Activated naive CD8-positive, alpha-beta T cell treated with anti-CD3 and anti-CD28 coated beads, Interleukin-2, amount 50 U/mL, for 24 hours (primary cell): ENCODE measurements at regions not wholly inside any gene's neighbourhood (a gene's known extent, or its start where the extent isn't known, plus 50 kb on each side); places are given as distances from the start of the nearest gene placed in this dataset.

Experiments used
- ATAC-seq: fragments of 150-1000 bp; cut with Tn5 transposase; one replicate; pipeline ENCODE4 v1.10.0; 2021
- DNase-seq: peaks from one replicate; pipeline ENCODE4 v3.0.0; 2021
- H3K27ac Mint-ChIP-seq: one replicate; pipeline ENCODE4 v1.8.0; 2021; ENCODE audit warnings: mild to moderate bottlenecking, mixed read lengths
- H3K27me3 Mint-ChIP-seq: one replicate; pipeline ENCODE4 v1.8.0; 2021; ENCODE audit warnings: mixed read lengths
- H3K36me3 Mint-ChIP-seq: one replicate; pipeline ENCODE4 v1.8.0; 2021; ENCODE audit warnings: low read depth, mixed read lengths
- H3K4me1 Mint-ChIP-seq: one replicate; pipeline ENCODE4 v1.8.0; 2021; ENCODE audit warnings: mixed read lengths
- H3K4me3 Mint-ChIP-seq: one replicate; pipeline ENCODE4 v1.8.0; 2021; ENCODE audit warnings: mild to moderate bottlenecking, moderate library complexity, mixed read lengths
- H3K9me3 Mint-ChIP-seq: one replicate; pipeline ENCODE4 v1.8.0; 2021; ENCODE audit warnings: mixed read lengths

DNA sequence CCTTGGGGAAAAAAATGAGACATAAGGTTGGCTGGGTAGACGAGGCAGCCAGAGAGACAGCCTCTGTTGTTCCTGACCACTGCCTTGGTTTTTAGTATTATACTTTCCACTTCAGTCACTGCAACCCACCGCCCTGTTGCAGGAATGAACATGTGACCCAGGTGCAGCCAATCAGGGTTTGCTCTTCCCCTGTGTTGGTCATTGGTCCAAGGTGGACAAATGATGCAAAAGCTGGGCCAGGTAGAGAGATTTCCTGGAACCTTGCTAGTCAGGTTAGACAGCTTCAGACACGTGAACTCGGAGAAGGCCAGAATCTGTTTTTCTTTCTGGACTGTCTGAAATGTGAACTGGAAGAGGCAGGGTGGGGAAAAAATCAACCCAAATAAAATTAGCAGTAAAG lies 452.4 kb upstream of the RBFOX1 start:
- Mint-ChIP-seq H3K9me3 (peaks cover 8% of the 10 kb centered on the region), H3K36me3 (no peaks in the 10 kb centered on the region), H3K4me1 (no peaks in the 10 kb centered on the region), H3K27me3 (no peaks in the 10 kb centered on the region), H3K4me3 (no peak overlapping the region), H3K27ac (no peak overlapping the region)
- DNase-seq, result no peak
- no peak for ATAC-seq

DNA sequence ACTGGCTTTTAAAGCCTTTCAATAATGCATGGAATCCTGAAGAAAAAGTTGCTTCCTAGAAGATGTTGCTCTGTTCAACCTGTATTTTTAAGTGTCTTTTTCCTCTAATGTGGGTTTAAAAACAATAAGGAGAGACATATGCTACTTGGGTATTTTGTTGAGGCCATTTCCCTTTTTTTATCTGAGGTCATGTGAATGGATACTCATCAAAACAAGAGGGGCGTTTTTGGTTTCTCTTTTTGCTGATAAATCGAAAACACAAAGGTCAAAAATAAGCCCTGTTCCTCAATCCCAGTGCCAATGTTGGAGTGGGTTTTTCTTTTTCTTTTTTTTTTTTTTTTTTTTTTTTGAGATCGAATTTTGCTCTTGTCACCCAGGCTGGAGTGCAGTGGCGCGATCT lies 468.0 kb upstream of the RBFOX1 start:
- H3K4me1 Mint-ChIP-seq, result no peaks in the 10 kb centered on the region
- H3K9me3 Mint-ChIP-seq, result peaks cover 6% of the 10 kb centered on the region
- no peaks in the 10 kb centered on the region for H3K27me3 Mint-ChIP-seq
- no peak overlapping the region for H3K4me3 Mint-ChIP-seq
- ATAC-seq (no peak), DNase-seq (no peak)
- H3K27ac Mint-ChIP-seq, result no peak overlapping the region
- H3K36me3 Mint-ChIP-seq, result no peaks in the 10 kb centered on the region

DNA sequence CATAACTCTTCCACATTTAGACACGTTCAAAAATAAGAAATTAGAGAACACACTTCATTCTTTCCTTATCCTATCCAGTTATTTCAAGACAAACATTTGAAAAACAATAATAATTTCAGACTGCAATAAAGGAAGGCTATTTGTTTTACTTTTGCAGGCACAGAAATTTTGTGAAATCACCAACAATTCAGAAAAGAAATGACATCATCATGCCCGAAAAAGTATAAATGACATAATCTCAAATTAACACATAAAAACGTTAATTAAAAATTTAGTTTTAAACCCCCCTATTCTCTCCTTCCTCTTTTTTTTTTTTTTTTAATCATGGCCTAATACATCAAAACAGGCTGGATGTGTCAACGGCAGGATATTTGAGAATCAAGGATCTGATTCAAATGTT lies 468.4 kb upstream of the RBFOX1 start:
- Mint-ChIP-seq H3K4me3 (no peak overlapping the region), H3K36me3 (no peaks in the 10 kb centered on the region)

DNA sequence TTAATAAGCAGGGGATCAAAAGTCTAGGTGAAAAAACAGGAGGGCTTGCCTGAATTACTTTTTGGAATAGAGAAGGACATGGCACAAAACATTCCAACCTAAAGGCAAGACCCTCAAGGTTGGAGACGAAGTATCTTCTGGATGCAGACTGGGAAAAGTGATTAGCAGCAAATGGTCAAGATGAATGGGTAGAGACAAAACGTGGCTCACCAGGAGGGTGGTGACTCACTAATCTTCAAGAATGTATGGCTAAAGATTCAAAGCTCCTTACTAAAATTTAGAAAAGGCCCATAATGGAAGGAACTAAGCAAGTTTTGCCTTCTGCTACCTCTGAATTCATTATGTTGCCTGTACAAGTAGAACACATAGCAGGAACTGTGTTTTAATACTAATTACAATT lies 469.5 kb upstream of the RBFOX1 start:
- Mint-ChIP-seq H3K36me3 (no peaks in the 10 kb centered on the region), H3K4me3 (no peak overlapping the region), H3K27ac (no peak overlapping the region), H3K4me1 (no peaks in the 10 kb centered on the region), H3K9me3 (peaks cover 5% of the 10 kb centered on the region), H3K27me3 (no peaks in the 10 kb centered on the region)
- ATAC-seq (no peak), DNase-seq (no peak)

More for the DNA sequence above, 468.4 kb upstream of the RBFOX1 start:
- H3K27me3 Mint-ChIP-seq, result no peaks in the 10 kb centered on the region
- H3K9me3 Mint-ChIP-seq, result peaks cover 9% of the 10 kb centered on the region
- ATAC-seq (no peak), DNase-seq (no peak)
- H3K27ac Mint-ChIP-seq, result no peak overlapping the region
- H3K4me1 Mint-ChIP-seq, result no peaks in the 10 kb centered on the region

DNA sequence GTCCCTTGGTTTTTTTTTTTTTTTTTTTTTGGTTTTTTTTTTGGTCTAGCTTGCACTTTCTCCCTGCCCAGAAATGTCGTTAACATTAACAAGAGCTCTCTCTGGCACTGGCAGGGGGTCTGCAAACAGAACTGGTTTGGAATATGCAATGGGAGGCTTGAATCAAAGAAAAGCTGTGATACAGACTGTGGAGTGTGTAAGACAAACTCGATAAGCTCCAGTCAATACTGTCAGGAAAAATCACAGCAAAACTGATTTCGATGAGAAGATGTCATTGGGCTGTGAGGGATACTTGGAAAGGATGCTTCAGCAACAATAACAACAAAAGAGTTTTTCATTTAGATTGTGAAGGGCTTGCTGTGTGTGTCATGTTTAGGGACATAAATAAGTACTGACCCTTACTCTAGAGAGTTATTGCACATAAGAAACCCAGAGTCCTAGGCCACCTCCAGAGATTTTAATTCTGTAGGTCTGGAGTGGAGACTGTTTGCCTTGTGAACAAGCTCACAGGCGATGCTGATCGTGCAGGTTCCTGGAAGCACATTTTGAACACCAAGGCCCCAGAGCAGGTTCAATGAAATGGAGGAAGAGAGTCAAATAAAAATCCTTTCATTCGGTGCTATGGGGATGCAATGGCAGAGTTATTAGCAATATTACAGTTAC lies 470.7 kb upstream of the RBFOX1 start:
- DNase-seq (no peak), ATAC-seq (no peak)
- Mint-ChIP-seq H3K36me3 (no peaks in the 10 kb centered on the region), H3K27me3 (no peaks in the 10 kb centered on the region), H3K27ac (no peak overlapping the region), H3K4me3 (no peak overlapping the region), H3K4me1 (no peaks in the 10 kb centered on the region), H3K9me3 (peaks cover 7% of the 10 kb centered on the region)

DNA sequence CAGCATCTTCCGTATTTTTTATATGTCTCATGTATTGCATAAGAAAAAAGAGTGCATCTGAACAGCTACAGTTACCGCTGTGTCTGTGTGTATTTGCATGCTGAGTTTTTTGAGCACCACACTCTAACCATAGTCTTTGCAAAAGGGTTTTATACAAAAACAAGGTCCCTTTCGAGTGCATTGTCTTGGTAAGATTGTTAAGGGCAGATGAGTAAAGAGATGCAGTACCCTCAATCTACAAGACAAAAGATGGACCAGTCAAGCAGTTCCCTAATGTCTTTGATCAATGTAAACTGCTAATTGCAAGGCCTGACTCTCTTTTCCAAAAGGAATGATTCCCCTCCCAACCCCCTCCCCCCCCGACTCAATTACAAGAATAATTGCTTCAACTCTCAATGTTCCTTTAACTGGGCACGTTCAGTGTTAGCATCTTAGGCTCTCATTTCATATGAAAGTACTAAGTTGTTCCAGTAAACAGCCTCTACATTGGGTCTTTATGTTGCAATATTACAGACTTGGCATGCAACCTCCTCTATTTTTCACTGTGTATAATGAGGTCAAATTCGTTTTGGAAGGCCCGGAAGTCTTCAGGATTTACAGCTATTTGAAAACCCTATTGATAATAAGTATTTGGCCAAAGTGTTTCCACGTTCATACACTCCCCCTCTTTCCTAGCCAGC lies 471.4 kb upstream of the RBFOX1 start:
- Mint-ChIP-seq H3K27me3 (no peaks in the 10 kb centered on the region), H3K4me1 (no peaks in the 10 kb centered on the region), H3K4me3 (no peak overlapping the region), H3K9me3 (peaks cover 12% of the 10 kb centered on the region), H3K27ac (no peak overlapping the region), H3K36me3 (no peaks in the 10 kb centered on the region)
- DNase-seq (no peak), ATAC-seq (no peak)

DNA sequence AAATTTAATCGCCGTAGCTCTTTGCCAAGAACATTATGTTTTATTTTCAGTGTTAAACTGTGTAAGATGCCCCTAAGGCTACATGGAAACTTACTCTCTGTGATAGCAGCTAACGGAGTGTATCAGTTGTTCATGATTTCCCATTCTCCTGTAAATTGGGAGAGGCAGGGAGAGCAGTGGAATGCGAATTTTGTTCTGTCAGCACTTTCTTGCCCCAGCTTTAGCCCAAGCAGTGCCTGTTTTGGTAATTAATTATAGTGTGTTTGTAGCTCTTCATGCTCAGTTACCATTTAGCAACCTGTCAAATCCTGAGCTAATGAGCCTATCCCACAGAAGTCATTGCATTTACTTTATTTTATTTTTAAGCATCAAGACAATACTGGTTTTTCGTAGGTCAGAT lies 475.1 kb upstream of the RBFOX1 start:
- no peak for DNase-seq
- H3K4me1 Mint-ChIP-seq, result no peaks in the 10 kb centered on the region
- no peak for ATAC-seq
- H3K4me3 Mint-ChIP-seq, result no peak overlapping the region
- no peaks in the 10 kb centered on the region for H3K27me3 Mint-ChIP-seq
- H3K9me3 Mint-ChIP-seq, result peaks cover 18% of the 10 kb centered on the region
- no peak overlapping the region for H3K27ac Mint-ChIP-seq
- no peaks in the 10 kb centered on the region for H3K36me3 Mint-ChIP-seq

DNA sequence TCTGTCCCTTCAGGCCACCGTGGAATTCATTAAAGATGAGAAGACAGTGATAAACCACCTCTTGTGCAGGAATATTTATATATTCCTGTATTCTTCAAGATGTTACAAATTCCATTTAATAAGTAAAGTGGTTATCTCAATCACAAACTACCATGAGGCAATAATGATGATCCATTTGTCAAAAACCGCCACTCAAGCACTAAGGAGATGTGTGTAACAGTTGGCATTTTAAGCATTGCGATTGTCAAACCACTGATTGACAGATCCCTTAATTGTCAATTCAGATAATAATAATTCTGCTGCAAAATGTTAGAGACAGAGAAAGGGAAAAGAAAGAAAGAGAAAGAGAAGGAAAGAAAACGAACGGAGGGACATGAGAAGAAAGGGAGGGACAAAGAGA lies 476.1 kb upstream of the RBFOX1 start:
- no peak for ATAC-seq
- Mint-ChIP-seq H3K9me3 (peaks cover 20% of the 10 kb centered on the region), H3K36me3 (no peaks in the 10 kb centered on the region)

DNA sequence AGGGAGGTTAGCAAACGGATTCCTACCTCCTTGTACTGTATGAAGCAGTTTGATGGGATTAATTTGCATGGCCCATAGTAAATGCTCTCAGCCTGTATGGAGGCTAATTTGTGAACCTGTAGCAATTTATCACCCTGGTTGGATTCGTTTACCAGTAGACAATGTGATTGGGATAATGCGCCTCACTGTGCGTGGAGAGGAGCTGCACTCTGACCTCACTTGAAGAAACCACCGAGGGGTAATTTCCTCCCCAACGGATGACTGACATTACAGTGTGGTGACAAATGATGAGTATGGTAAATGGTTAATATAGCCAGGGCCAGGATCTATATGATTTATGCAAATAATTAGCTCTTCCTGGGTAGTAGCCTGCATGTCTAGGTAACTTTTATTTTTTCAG lies 479.1 kb upstream of the RBFOX1 start:
- ATAC-seq (no peak), DNase-seq (no peak)
- no peak overlapping the region for H3K4me3 Mint-ChIP-seq
- H3K27me3 Mint-ChIP-seq, result no peaks in the 10 kb centered on the region
- no peak overlapping the region for H3K27ac Mint-ChIP-seq
- peaks cover 23% of the 10 kb centered on the region for H3K9me3 Mint-ChIP-seq
- H3K4me1 Mint-ChIP-seq, result no peaks in the 10 kb centered on the region
- H3K36me3 Mint-ChIP-seq, result no peaks in the 10 kb centered on the region

More for the DNA sequence above, 476.1 kb upstream of the RBFOX1 start:
- Mint-ChIP-seq H3K27me3 (no peaks in the 10 kb centered on the region), H3K4me1 (no peaks in the 10 kb centered on the region), H3K4me3 (no peak overlapping the region), H3K27ac (no peak overlapping the region)
- DNase-seq, result no peak

DNA sequence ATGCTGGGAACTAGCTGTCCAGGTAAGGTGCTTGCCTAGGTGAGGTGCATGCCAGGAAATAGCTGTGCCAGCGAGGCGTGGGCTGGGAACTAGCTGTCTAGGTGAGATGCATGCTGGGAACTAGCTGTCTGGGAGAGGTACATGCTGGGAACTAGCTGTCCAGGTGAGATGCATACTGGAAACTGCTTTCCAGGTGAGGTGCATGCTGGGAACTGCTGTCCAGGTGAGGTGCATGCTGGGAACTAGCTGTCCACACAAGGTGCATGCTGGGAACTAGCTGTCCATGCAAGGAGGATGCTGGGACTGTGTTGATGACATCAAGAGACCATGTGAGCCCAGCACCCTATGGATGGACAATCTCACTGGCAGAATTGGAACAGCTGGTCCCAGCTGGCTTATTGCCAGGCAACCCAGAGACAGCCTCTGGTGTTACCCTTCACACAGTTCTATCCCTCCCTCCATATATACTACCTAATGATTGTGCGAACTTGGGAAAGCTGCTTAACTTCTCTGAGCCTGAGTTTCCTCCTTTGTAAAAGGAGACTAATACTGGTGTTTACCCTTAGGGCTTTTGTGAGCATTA lies 479.9 kb upstream of the RBFOX1 start:
- H3K27me3 Mint-ChIP-seq, result no peaks in the 10 kb centered on the region
- ATAC-seq (no peak), DNase-seq (no peak)
- H3K4me3 Mint-ChIP-seq, result no peak overlapping the region
- H3K27ac Mint-ChIP-seq, result no peak overlapping the region
- H3K36me3 Mint-ChIP-seq, result no peaks in the 10 kb centered on the region
- peaks cover 27% of the 10 kb centered on the region for H3K9me3 Mint-ChIP-seq
- no peaks in the 10 kb centered on the region for H3K4me1 Mint-ChIP-seq

DNA sequence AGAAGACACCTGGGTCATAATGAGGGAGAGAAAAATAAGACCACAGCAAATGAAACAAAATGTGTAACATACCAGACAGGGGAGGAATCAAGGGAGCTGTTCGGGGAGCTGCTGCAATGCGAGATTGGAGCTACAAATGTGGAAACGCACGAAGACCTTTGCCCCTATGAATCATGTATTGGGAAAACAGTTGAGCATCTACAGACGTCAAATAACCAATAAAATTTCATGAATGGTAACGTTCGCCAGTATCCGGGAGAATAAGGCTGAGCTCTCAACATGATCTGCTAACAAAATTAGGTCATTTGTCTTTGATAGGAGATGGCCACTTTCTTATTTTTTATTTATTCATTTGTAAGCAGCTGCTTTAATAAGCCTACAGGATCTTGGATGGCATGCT lies 486.2 kb upstream of the RBFOX1 start:
- DNase-seq (no peak), ATAC-seq (no peak)
- Mint-ChIP-seq H3K27me3 (no peaks in the 10 kb centered on the region), H3K4me3 (no peak overlapping the region), H3K9me3 (peaks cover 24% of the 10 kb centered on the region), H3K27ac (no peak overlapping the region), H3K36me3 (no peaks in the 10 kb centered on the region), H3K4me1 (no peaks in the 10 kb centered on the region)

DNA sequence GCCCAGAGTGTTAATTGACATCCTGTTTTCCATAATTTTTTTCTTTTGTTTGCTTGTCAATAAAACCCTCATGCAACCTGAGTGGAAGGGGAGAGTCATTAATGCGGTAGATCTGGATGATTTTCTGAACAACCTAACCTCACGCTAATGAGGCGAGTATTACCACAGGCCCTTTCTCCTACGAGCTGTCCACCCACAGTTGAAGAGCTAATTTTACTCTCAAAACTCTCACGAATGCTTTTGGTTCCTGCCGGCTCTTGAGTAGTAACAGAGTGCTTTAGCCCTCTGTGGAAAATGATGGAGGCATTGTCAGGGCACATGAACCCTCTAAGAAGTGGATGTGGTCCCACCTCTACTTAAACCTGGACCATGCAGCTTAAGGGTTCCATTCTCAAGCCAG lies 491.3 kb upstream of the RBFOX1 start:
- Mint-ChIP-seq H3K27me3 (no peaks in the 10 kb centered on the region), H3K4me3 (no peak overlapping the region), H3K4me1 (no peaks in the 10 kb centered on the region), H3K27ac (no peak overlapping the region), H3K36me3 (no peaks in the 10 kb centered on the region), H3K9me3 (peaks cover 14% of the 10 kb centered on the region)
- DNase-seq (no peak), ATAC-seq (no peak)

DNA sequence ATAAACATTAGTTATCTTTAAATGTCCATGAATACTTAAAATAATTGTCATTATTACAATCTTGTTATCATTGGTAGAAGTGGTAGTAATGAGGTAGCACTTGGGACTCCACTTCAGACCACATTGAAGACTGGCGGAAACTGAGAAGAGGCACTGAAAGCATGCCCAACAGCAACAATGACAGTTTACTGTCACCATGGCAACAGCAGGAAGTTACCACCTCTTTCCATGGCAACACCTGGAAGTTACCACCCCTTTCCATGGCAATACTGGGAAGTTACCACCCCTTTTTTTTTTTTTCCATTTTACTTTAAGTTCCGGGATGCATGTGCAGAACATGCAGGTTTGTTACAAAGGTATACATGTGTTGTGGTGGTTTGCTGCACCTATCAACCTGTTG lies 494.9 kb upstream of the RBFOX1 start:
- no peak for ATAC-seq
- no peaks in the 10 kb centered on the region for H3K4me1 Mint-ChIP-seq

DNA sequence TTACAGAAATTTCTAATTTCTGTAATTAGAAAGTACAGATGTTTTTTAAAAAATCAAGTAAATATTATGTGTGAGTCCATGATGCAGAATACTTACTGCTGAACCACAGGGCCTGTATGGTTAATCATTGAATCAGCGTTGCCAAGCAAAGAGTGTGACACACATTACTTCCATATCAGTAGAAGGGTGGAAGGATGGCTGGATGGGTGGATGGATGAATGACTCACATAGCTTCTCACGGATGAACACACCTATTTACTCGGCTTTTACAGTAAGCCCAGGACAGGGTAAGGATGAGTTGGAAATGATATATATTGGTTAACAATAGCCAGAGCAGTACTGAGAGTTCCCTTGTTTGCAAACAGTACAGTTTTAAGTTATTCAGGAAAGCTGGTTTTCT lies 495.9 kb upstream of the RBFOX1 start:
- no peak for ATAC-seq
- Mint-ChIP-seq H3K9me3 (peaks cover 8% of the 10 kb centered on the region), H3K27me3 (no peaks in the 10 kb centered on the region), H3K4me1 (no peaks in the 10 kb centered on the region), H3K4me3 (no peak overlapping the region), H3K27ac (no peak overlapping the region), H3K36me3 (no peaks in the 10 kb centered on the region)
- DNase-seq, result no peak

More for the DNA sequence above, 494.9 kb upstream of the RBFOX1 start:
- Mint-ChIP-seq H3K27me3 (no peaks in the 10 kb centered on the region), H3K27ac (no peak overlapping the region), H3K4me3 (no peak overlapping the region), H3K9me3 (peaks cover 8% of the 10 kb centered on the region), H3K36me3 (no peaks in the 10 kb centered on the region)
- DNase-seq, result no peak

DNA sequence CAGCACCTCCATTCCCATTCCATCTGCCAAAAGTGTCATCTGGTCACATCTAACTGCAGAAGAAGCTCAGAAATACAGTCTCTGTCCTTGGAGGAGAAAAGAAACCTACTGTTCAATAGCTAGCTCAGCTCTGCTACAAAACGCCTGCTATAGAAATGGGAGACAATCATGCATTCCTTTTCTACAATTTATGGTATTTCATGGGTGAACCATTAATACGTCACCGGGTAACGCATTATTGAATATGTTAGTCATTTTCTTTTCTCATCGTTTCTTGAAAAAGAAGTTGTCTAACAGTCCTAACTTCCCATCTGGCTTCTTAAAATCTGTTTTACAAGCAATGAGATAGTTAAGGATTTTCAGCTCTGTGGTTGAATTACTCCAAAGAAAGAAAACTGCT lies 496.7 kb upstream of the RBFOX1 start:
- H3K4me1 Mint-ChIP-seq, result no peaks in the 10 kb centered on the region
- no peak overlapping the region for H3K4me3 Mint-ChIP-seq
- DNase-seq (no peak), ATAC-seq (no peak)
- H3K9me3 Mint-ChIP-seq, result peaks cover 8% of the 10 kb centered on the region
- no peak overlapping the region for H3K27ac Mint-ChIP-seq
- no peaks in the 10 kb centered on the region for H3K27me3 Mint-ChIP-seq
- H3K36me3 Mint-ChIP-seq, result no peaks in the 10 kb centered on the region
